HCT116 (cell line): ENCODE measurements at regions not wholly inside any gene's neighbourhood (a gene's known extent, or its start where the extent isn't known, plus 50 kb on each side); places are given as distances from the start of the nearest gene placed in this dataset.

Source experiments
- ATAC-seq: fragments of 200-7000 bp; cut with Tn5 transposase; 2 replicates; pipeline ENCODE4 v1.9.1; 2020; ENCODE audit warnings: mild to moderate bottlenecking, moderate library complexity
- BruUV-seq: library from RNA; stranded (reverse); fragments of 400-500 nt; replicated peaks from 2 replicates; lab custom pipeline; 2021; lab: Mats Ljungman, UMichigan
- CTCF ChIA-PET: fragments of 300-600 bp; sonication (Branson Sonifier 250); formaldehyde crosslinking; loops from one replicate; lab custom pipeline; 2021; ENCODE audit warnings: antibody characterized with exemption; lab: Charles Lee
- POLR2A ChIA-PET: fragments of 300-600, 350-600 bp; sonication (Branson Sonifier 250); formaldehyde crosslinking; loops from one replicate; lab custom pipeline; 2021; ENCODE audit warnings: antibody characterized with exemption; lab: Charles Lee
- RAD21 ChIA-PET, 2 experiments: fragments of 300-600 bp; sonication (Branson Sonifier 250); formaldehyde crosslinking; loops; one replicate each; lab custom pipeline; 2023; ENCODE audit warnings: low total read pairs in 2 of 2; ENCODE audit not compliant: uncharacterized antibody in 2 of 2, unreplicated experiment in 2 of 2, low non-redundant PET in 1 of 2; lab: Charles Lee
- DNase-seq: peaks from one replicate; pipeline ENCODE4 v3.0.0-alpha.2; 2010; ENCODE audit warnings: low read depth, low spot score
- H2AFZ ChIP-seq: fragments of 200-600 bp; shearing (Covaris generic), sonication (generic); 2 replicates; pipeline ENCODE4 v1.6.1; 2017; ENCODE audit warnings: low read depth, mixed run types, mixed read lengths, antibody characterized with exemption, low read length; ENCODE audit not compliant: poor library complexity, severe bottlenecking
- H3K27ac ChIP-seq: 2 replicates; pipeline ENCODE4 v1.5.1; 2012; ENCODE audit warnings: low read depth, low read length
- H3K27me3 ChIP-seq: fragments of 200-600 bp; sonication (generic); 2 replicates; pipeline ENCODE4 v1.6.1; 2016; ENCODE audit warnings: mixed run types, low read length, mixed read lengths; ENCODE audit not compliant: insufficient read depth
- H3K36me3 ChIP-seq, 2 experiments: fragments of 200-500 bp in 1 of 2; fragments of 200-600 bp in 1 of 2; sonication (Bioruptor generic) in 1 of 2; sonication (generic) in 1 of 2; 2 replicates each; pipeline versions ENCODE4 v1.5.1 to v1.6.1; 2014 to 2016; ENCODE audit warnings: low read length in 2 of 2, inconsistent platforms in 1 of 2, mixed read lengths in 1 of 2, mixed run types in 1 of 2; ENCODE audit not compliant: insufficient read depth in 2 of 2, control insufficient read depth in 1 of 2
- H3K4me1 ChIP-seq, 2 experiments: fragments of 200-600 bp in 1 of 2; sonication (generic) in 1 of 2; 2 replicates each; pipeline versions ENCODE4 v1.5.1 to v1.6.1; 2012 to 2017; ENCODE audit warnings: low read length in 2 of 2, inconsistent platforms in 1 of 2, mild to moderate bottlenecking in 1 of 2, mixed read lengths in 1 of 2, mixed run types in 1 of 2, moderate library complexity in 1 of 2; ENCODE audit not compliant: insufficient read depth in 2 of 2, control insufficient read depth in 1 of 2
- H3K4me2 ChIP-seq: fragments of 200-600 bp; sonication (generic); 2 replicates; pipeline ENCODE4 v1.6.1; 2017; ENCODE audit warnings: mixed run types, low read length, mixed read lengths
- H3K4me3 ChIP-seq, 2 experiments: fragments of 200-600 bp in 1 of 2; sonication (generic) in 1 of 2; replicated peaks in 1 of 2; 2 replicates each; pipeline ENCODE4 v1.5.1; 2011 to 2016; ENCODE audit warnings: low read length in 2 of 2, control low read depth in 1 of 2, low read depth in 1 of 2, mild to moderate bottlenecking in 1 of 2, mixed read lengths in 1 of 2, mixed run types in 1 of 2
- H3K79me2 ChIP-seq: fragments of 200-600 bp; sonication (generic); 2 replicates; pipeline ENCODE4 v1.6.1; 2017; ENCODE audit warnings: mild to moderate bottlenecking, mixed run types, low read length, moderate library complexity, mixed read lengths; ENCODE audit not compliant: insufficient read depth
- H3K9ac ChIP-seq: fragments of 200-600 bp; sonication (generic); 2 replicates; pipeline ENCODE4 v1.6.1; 2016; ENCODE audit warnings: low read length, mixed read lengths
- H3K9me2 ChIP-seq: fragments of 200-600 bp; sonication (generic), shearing (Covaris generic); 2 replicates; pipeline ENCODE4 v1.6.1; 2017; ENCODE audit warnings: mixed run types, mild to moderate bottlenecking, moderate library complexity; ENCODE audit not compliant: insufficient read depth
- H3K9me3 ChIP-seq, 2 experiments: fragments of 200-500 bp in 1 of 2; fragments of 200-600 bp in 1 of 2; sonication (Bioruptor generic) in 1 of 2; sonication (generic) in 1 of 2; 2 replicates each; pipeline ENCODE4 v1.6.1; 2014 to 2017; ENCODE audit warnings: low read length in 2 of 2, mixed read lengths in 2 of 2, inconsistent platforms in 1 of 2, low read depth in 1 of 2, mild to moderate bottlenecking in 1 of 2, mixed run types in 1 of 2, moderate library complexity in 1 of 2; ENCODE audit not compliant: control insufficient read depth in 1 of 2, insufficient read depth in 1 of 2
- H4K20me1 ChIP-seq: fragments of 200-600 bp; sonication (generic), shearing (Covaris generic); 2 replicates; pipeline ENCODE4 v1.6.1; 2017; ENCODE audit warnings: mixed run types, mild to moderate bottlenecking, moderate library complexity; ENCODE audit not compliant: insufficient read depth
- ATF3 ChIP-seq: IDR thresholded peaks from 2 replicates; pipeline ENCODE4 v1.6.1; 2012
- CBX3 ChIP-seq: IDR thresholded peaks from 2 replicates; pipeline ENCODE4 v1.6.1; 2012; ENCODE audit warnings: low read depth
- CEBPB ChIP-seq: IDR thresholded peaks from 2 replicates; pipeline ENCODE4 v1.6.1; 2012; ENCODE audit warnings: low read depth
- CTCF ChIP-seq, 3 experiments: fragments of 200-600 bp in 1 of 3; sonication (generic) in 1 of 3; IDR thresholded peaks in 2 of 3; conservative IDR thresholded peaks in 1 of 3; 2 replicates each; pipeline ENCODE4 v1.5.1; 2012 to 2017; ENCODE audit warnings: low read depth in 2 of 3, low read length in 2 of 3, antibody characterized with exemption in 1 of 3, borderline replicate concordance in 1 of 3, control low read depth in 1 of 3, mild to moderate bottlenecking in 1 of 3, mixed read lengths in 1 of 3, mixed run types in 1 of 3, moderate library complexity in 1 of 3; ENCODE audit not compliant: insufficient read depth in 1 of 3
- EZH2 ChIP-seq: fragments of 200-600 bp; sonication (generic); IDR thresholded peaks from 2 replicates; pipeline ENCODE4 v1.6.1; 2017; ENCODE audit warnings: antibody characterized with exemption, mixed run types
- FOSL1 ChIP-seq: IDR thresholded peaks from 2 replicates; pipeline ENCODE4 v1.6.1; 2012; ENCODE audit warnings: low read depth
- JUND ChIP-seq: IDR thresholded peaks from 2 replicates; pipeline ENCODE4 v1.6.1; 2012
- POLR2A ChIP-seq: IDR thresholded peaks from 2 replicates; pipeline ENCODE4 v1.7.0; 2011; ENCODE audit warnings: borderline replicate concordance; ENCODE audit not compliant: insufficient read depth, insufficient read length; ENCODE audit errors: extremely low read depth
- RAD21 ChIP-seq: IDR thresholded peaks from 2 replicates; pipeline ENCODE4 v1.6.1; 2012; ENCODE audit warnings: low read depth, mild to moderate bottlenecking
- REST ChIP-seq: IDR thresholded peaks from 2 replicates; pipeline ENCODE4 v1.6.1; 2012; ENCODE audit warnings: low read depth
- SIN3A ChIP-seq: IDR thresholded peaks from 2 replicates; pipeline ENCODE4 v1.6.1; 2012; ENCODE audit warnings: low read depth
- SP1 ChIP-seq: IDR thresholded peaks from 2 replicates; pipeline ENCODE4 v1.6.1; 2012; ENCODE audit warnings: low read depth
- SRF ChIP-seq: IDR thresholded peaks from 2 replicates; pipeline ENCODE4 v1.6.1; 2012; ENCODE audit warnings: low read depth
- YY1 ChIP-seq: IDR thresholded peaks from 2 replicates; pipeline ENCODE4 v1.6.1; 2011; ENCODE audit warnings: low read length, low read depth, moderate library complexity, mild to moderate bottlenecking; ENCODE audit not compliant: insufficient replicate concordance; ENCODE audit errors: extremely low read depth
- ZNF274 ChIP-seq: fragments of 200-500 bp; sonication (Bioruptor generic); IDR thresholded peaks from 2 replicates; pipeline ENCODE4 v1.6.1; 2014; ENCODE audit warnings: mild to moderate bottlenecking, low read depth, low read length, inconsistent platforms
- intact Hi-C: fragments of 100-400 bp; cut with micrococcal nuclease; formaldehyde crosslinking; loops from 2 replicates; pipeline ENCODE4 v1.10.0; 2022
- TF ChIP-seq, protein P1 (sequence below): IDR thresholded peaks from 2 replicates; pipeline ENCODE4 v1.6.1; 2012

DNA sequence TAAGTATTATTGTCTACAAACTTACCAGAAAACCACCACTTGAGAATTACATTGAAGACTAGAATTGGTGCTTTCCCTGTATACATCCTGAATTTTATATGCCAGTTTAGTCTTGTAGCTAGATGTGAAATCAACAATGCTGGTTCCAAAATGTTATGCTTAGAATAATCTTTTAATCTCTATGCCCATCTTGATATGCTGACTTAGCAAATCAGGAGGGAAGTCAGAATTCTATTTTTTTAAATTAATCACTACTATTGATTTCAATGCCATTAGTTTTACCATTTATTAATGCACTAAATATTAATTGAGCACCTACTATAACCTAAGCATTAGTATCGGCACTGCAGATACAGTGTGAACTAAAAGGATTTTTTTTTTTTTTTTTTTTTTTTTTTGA, 641.6 kb upstream of the ADGRL4 start:
- Histone ChIP-seq H4K20me1 (no peaks in the 10 kb centered on the region), H3K79me2 (no peaks in the 10 kb centered on the region), H2AFZ (no peak overlapping the region), H3K36me3 (no peaks in the 10 kb centered on the region), H3K27me3 (no peaks in the 10 kb centered on the region), H3K9me3 (no peaks in the 10 kb centered on the region), H3K27ac (no peak overlapping the region), H3K4me2 (no peak overlapping the region), H3K9me2 (no peaks in the 10 kb centered on the region), H3K9ac (no peak overlapping the region), H3K4me3 (no peak overlapping the region), H3K4me1 (no peaks in the 10 kb centered on the region)
- no TSS peak for BruUV-seq
- ATAC-seq (no peak), DNase-seq (no peak)
- ChIA-PET CTCF (no interaction called here), RAD21 (no interaction called here), POLR2A (no interaction called here)
- no peak for TF ChIP-seq ZNF274
- no peak for TF ChIP-seq EZH2
- no peak for TF ChIP-seq FOSL1
- no peak for TF ChIP-seq JUND
- intact Hi-C loops = no loop called here

- CTCF ChIA-PET = no interaction called here
- no peak overlapping the region for H3K9ac ChIP-seq
- no peak overlapping the region for H3K27ac ChIP-seq
- no peaks in the 10 kb centered on the region for H3K79me2 ChIP-seq
- H3K4me1 ChIP-seq = no peaks in the 10 kb centered on the region
- no peak overlapping the region for H2AFZ ChIP-seq
- RAD21 ChIA-PET = no interaction called here
- no peaks in the 10 kb centered on the region for H3K9me2 ChIP-seq
- DNase-seq = no peak
- intact Hi-C loops = no loop called here
- BruUV-seq = no TSS peak
- no peaks in the 10 kb centered on the region for H3K9me3 ChIP-seq
- no peak for ATAC-seq
- POLR2A ChIA-PET = no interaction called here
- no peak overlapping the region for H3K4me3 ChIP-seq
- no peak for TF ChIP-seq EZH2
- TF ChIP-seq CEBPB = no peak
- no peak for TF ChIP-seq SRF
- no peak for TF ChIP-seq JUND
- TF ChIP-seq CBX3 = no peak
- TF ChIP-seq POLR2A = no peak
- TF ChIP-seq, protein P1, sequence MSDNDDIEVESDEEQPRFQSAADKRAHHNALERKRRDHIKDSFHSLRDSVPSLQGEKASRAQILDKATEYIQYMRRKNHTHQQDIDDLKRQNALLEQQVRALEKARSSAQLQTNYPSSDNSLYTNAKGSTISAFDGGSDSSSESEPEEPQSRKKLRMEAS = no peak
- no peak for TF ChIP-seq CTCF (IDR thresholded peaks at IDR 0.05 in 2 of 3, conservative IDR thresholded peaks at IDR 0.05 in 1 of 3; ENCODE audit: borderline replicate concordance in 1 of 3, insufficient read depth in 1 of 3, low read depth in 2 of 3, low read length in 2 of 3)
- no peak for TF ChIP-seq SIN3A
- no peak for TF ChIP-seq FOSL1
- TF ChIP-seq REST = no peak
- TF ChIP-seq ATF3 = no peak
- TF ChIP-seq ZNF274 = no peak
- TF ChIP-seq RAD21 = no peak
- TF ChIP-seq SP1 = no peak
- no peak for TF ChIP-seq YY1
- TF ChIP-seq, all 23 proteins: peak for 0
- Histone ChIP-seq H3K36me3 (no peaks in the 10 kb centered on the region), H3K4me2 (no peak overlapping the region), H3K27me3 (no peaks in the 10 kb centered on the region), H4K20me1 (no peaks in the 10 kb centered on the region)
These were observed 640.4 kb upstream of the ADGRL4 start for GRCh38 chr1:79646880-79647279.
